ENCODE measurements at regions not wholly inside any gene's neighbourhood (a gene's known extent, or its start where the extent isn't known, plus 50 kb on each side); places are given as distances from the start of the nearest gene placed in this dataset.

DNA sequence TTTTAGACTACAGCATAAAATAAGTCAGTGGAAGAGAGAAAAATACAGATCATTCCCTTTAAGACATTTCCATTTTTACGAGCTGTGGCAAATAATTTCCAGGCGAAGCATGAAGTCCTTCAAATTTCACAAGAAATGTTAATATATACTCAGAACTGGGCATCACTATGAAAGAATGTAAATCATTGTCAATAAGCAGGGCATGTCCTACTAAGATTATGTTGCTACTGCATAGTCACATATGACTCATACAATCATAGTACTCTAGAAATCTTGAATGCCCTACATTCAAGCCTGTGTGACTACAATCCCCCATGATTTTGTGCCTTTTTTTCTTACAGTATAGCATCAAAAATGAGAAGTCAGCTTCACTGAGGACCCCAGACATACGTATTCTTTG lies 485.2 kb upstream of the FTMT start:
- DNase-seq (peak; percentile 80), ATAC-seq (ENCODE audit: low read depth) (peak; percentile 99)
- WGBS, 2 experiments (ENCODE audit: extremely low coverage in 2 of 2, insufficient read length in 1 of 2) = no CpG with 5 or more reads among the region's 3 CpGs

More for the DNA sequence above, 485.2 kb upstream of the FTMT start:
- peak overlapping the region; percentile 34; the same call in 1 of the 2 replicates for H3K4me2 ChIP-seq (ENCODE audit: low read depth, low read length)
- no peaks in the 10 kb centered on the region for H3K4me1 ChIP-seq (ENCODE audit: control insufficient read depth, insufficient read depth, low read length)
- no peak overlapping the region for H2BK120ac ChIP-seq (ENCODE audit: low read depth, low read length)
- in situ Hi-C loops (cut with MboI; ENCODE audit: low sequenced_read_pairs) (no loop called here), intact Hi-C loops (cut with micrococcal nuclease) (no loop called here), dilution Hi-C loops (cut with HindIII; ENCODE audit: low sequenced_read_pairs, unreplicated experiment) (no loop called here)
- no peak overlapping the region for H3K4me3 ChIP-seq (ENCODE audit: insufficient read depth, low read depth, low read length)
- no peaks in the 10 kb centered on the region for H3K9me1 ChIP-seq (ENCODE audit: insufficient read depth, low read length)
- ChIA-PET CTCF (interaction anchor here (1.0 to 1.6 kb wide), 2 partner anchors 10 to 12 kb away, joined by 3 to 4 read pairs; no protein-coding TSS in a partner anchor), POLR2A (ENCODE audit: unreplicated experiment) (no interaction called here)
- BruUV-seq (replicated peaks) = no TSS peak
- H2AK5ac ChIP-seq (ENCODE audit: low read depth, low read length) = no peak overlapping the region
- peak overlapping the region; percentile 80 for H2BK5ac ChIP-seq (ENCODE audit: low read depth, low read length, poor library complexity, severe bottlenecking)
- TF ChIP-seq CHD1 (IDR thresholded peaks at IDR 0.05; ENCODE audit: low read depth, low read length) = no peak
- no peak for TF ChIP-seq MXI1 (IDR thresholded peaks at IDR 0.05; ENCODE audit: borderline replicate concordance, low read depth, low read length)
- TF ChIP-seq POLR2A (IDR thresholded peaks at IDR 0.05; ENCODE audit: low read depth, low read length) = no peak
- TF ChIP-seq MAZ (IDR thresholded peaks at IDR 0.05; ENCODE audit: borderline replicate concordance, low read depth, low read length) = no peak
- no peak for TF ChIP-seq CTCF (conservative IDR thresholded peaks at IDR 0.05; ENCODE audit: low read depth, low read length)
- no peak for TF ChIP-seq NFE2L2 (IDR thresholded peaks at IDR 0.05; ENCODE audit: low read depth, low read length)
- TF ChIP-seq MAFK (IDR thresholded peaks at IDR 0.05; ENCODE audit: low read depth, low read length) = no peak
- TF ChIP-seq BHLHE40 (IDR thresholded peaks at IDR 0.05; ENCODE audit: low read depth, low read length) = no peak
- no peak for TF ChIP-seq RFX5 (IDR thresholded peaks at IDR 0.05; ENCODE audit: low read depth, low read length)
- no peak for TF ChIP-seq RCOR1 (IDR thresholded peaks at IDR 0.05; ENCODE audit: insufficient replicate concordance, low read length)
- 0 out of 2 replicates have a peak, but pooled peaks have one; percentile 31 for TF ChIP-seq CEBPB (IDR thresholded peaks at IDR 0.05; ENCODE audit: low read depth, low read length)
- peak; percentile 54 for TF ChIP-seq FOS (IDR thresholded peaks at IDR 0.05; ENCODE audit: low read depth, low read length)
- no peak overlapping the region for H3K27ac ChIP-seq (ENCODE audit: insufficient read depth, low read length)
- H2BK15ac ChIP-seq (ENCODE audit: low read depth, low read length) = no peak overlapping the region
- no peak overlapping the region for H4K91ac ChIP-seq (ENCODE audit: insufficient read depth, low read depth, low read length)
- no peaks in the 10 kb centered on the region for H3K36me3 ChIP-seq (ENCODE audit: control insufficient read depth, insufficient read depth, low read length)
- no peak overlapping the region for H3K18ac ChIP-seq (ENCODE audit: low read depth, low read length)
- H2AK9ac ChIP-seq (replicated peaks; ENCODE audit: low read depth, low read length, poor library complexity) = no peak overlapping the region
- H4K20me1 ChIP-seq (ENCODE audit: insufficient read depth, low read length) = no peaks in the 10 kb centered on the region
- H2AFZ ChIP-seq (replicated peaks; ENCODE audit: low read length, poor library complexity) = no peak overlapping the region
- H3K4ac ChIP-seq (ENCODE audit: low read depth, low read length) = no peak overlapping the region
- no peak overlapping the region for H2BK20ac ChIP-seq (ENCODE audit: low read depth, low read length)
- H3K27me3 ChIP-seq (ENCODE audit: control insufficient read depth, insufficient read depth, low read length) = no peaks in the 10 kb centered on the region
- H3K9me3 ChIP-seq (ENCODE audit: control insufficient read depth, insufficient read depth, low read length) = no peaks in the 10 kb centered on the region
- H3K14ac ChIP-seq (replicated peaks; ENCODE audit: low read depth, low read length) = no peak overlapping the region
- no peaks in the 10 kb centered on the region for H3K79me1 ChIP-seq (ENCODE audit: low read depth in 1 of 2, low read length in 2 of 2)
- H3K23ac ChIP-seq (ENCODE audit: low read depth, low read length) = no peak overlapping the region
- H3K9ac ChIP-seq (ENCODE audit: low read depth, low read length) = no peak overlapping the region
- H4K8ac ChIP-seq (ENCODE audit: low read depth in 2 of 2, low read length in 2 of 2) = no peak overlapping the region
- H4K5ac ChIP-seq (ENCODE audit: low read depth, low read length) = no peak overlapping the region
- H3K56ac ChIP-seq (ENCODE audit: extremely low read depth, insufficient read depth, low read length) = no peak overlapping the region

All from IMR-90 (cell line).